Fibroblast of the aortic adventitia (primary cell): ENCODE measurements at regions not wholly inside any gene's neighbourhood (a gene's known extent, or its start where the extent isn't known, plus 50 kb on each side); places are given as distances from the start of the nearest gene placed in this dataset.

Source experiments
- DNase-seq: peaks from one replicate; pipeline ENCODE4 v3.0.0-alpha.2; 2010; ENCODE audit warnings: low read depth
- H3K4me3 ChIP-seq: 2 replicates; pipeline ENCODE4 v1.5.1; 2011; ENCODE audit warnings: low read depth, mild to moderate bottlenecking, control low read depth, low read length, moderate library complexity
- TF ChIP-seq, protein P1 (sequence below): IDR thresholded peaks from 2 replicates; pipeline ENCODE4 v1.5.1; 2011; ENCODE audit warnings: mild to moderate bottlenecking, low read length, control low read depth, inconsistent platforms; ENCODE audit not compliant: insufficient read depth

DNA sequence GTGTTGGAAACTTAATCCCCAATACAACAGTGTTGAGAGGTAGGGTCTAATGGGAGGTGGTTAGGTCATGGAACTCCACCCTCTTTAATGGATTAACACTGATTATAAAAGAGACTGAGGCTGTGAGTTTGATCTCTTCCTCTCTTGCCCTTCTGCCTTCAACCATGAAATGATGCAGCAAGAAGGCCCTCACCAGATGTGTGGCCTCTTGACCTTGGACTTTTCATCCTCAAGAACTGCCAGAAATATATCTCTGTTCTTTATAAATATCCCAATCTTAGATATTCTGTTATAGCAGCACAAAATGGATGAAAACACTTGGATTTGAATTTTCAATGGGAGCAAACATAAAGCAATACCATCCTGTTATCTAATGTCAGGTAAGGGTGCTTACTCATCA is 67.6 kb downstream of the NMUR2 start:
- no peak overlapping the region for H3K4me3 ChIP-seq
- TF ChIP-seq, protein P1, sequence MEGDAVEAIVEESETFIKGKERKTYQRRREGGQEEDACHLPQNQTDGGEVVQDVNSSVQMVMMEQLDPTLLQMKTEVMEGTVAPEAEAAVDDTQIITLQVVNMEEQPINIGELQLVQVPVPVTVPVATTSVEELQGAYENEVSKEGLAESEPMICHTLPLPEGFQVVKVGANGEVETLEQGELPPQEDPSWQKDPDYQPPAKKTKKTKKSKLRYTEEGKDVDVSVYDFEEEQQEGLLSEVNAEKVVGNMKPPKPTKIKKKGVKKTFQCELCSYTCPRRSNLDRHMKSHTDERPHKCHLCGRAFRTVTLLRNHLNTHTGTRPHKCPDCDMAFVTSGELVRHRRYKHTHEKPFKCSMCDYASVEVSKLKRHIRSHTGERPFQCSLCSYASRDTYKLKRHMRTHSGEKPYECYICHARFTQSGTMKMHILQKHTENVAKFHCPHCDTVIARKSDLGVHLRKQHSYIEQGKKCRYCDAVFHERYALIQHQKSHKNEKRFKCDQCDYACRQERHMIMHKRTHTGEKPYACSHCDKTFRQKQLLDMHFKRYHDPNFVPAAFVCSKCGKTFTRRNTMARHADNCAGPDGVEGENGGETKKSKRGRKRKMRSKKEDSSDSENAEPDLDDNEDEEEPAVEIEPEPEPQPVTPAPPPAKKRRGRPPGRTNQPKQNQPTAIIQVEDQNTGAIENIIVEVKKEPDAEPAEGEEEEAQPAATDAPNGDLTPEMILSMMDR: no peak
- no peak for DNase-seq

DNA sequence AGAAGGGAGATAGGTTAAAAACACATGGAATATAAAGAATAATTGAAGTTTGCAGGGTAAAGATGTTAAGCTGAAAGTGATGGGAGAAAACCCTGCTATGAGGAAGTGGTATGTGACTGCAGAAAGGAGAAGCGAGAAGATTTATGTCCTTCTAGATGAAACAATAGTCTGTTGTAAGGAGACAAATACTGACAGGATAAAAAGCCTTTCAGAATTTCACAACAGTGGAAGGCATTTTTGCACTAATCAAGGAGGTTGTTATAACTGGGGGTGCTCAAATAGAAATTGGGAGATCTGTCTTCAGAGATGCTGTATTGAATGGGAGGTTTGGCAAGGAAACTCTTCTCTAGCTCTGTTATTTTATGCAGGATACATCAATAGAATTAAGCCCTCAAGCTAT is 69.6 kb downstream of the NMUR2 start:
- no peak overlapping the region for H3K4me3 ChIP-seq
- no peak for DNase-seq
- TF ChIP-seq, protein P1: no peak

DNA sequence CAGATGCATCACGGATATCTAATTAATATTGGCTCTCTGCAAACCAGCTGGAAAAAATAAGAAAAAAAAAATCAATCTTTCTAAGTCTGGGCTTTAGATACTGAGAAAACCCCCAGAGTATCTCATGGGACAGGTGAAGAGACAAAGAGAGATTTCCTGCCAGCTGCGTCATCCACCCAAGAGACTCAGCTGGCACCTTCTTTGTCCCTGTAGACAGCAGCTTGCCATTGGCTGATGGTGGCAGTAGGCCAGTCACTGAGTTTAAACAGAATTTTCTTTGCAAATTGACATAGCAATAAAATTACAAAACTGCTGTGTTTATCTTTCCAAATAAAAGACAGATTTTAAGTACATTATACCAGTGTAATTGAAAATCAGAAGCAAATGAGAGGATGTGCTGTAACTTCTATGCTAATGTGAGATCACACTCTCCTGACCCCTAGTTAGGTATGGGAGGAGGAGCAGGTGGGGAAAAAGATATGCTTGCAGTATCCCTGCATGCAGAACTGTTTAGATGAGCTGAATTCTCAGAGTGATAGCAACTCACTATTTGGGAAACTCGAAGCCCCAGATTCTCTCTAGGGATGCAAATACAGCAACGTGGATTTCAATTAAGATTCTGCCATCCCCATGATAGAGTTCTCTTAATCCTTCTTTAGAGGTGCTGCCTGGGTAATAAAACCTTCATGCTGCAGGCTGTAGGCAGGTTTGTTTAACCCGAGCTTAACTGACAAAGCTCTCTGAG is 72.2 kb downstream of the NMUR2 start:
- TF ChIP-seq, protein P1: no peak
- no peak for DNase-seq
- H3K4me3 ChIP-seq: no peak overlapping the region

DNA sequence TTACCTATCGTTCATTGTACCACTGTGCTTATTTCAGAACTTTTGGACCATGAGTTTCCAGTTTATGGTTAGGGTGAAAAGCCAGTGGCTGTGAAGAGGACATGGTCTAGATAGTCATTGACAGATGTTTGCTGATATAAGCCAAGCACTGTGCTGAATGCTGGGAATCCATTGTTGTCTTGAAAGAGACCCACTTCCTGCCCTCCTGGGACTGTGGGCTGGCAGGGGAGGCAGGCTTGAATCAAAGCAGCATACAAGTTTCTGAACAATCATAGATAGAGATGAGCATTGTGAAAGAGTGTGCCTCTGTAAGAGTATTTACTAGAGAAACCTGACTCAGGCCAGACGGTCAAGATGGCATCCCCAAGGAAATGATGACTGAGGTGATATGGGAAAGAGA is 73.4 kb downstream of the NMUR2 start:
- no peak overlapping the region for H3K4me3 ChIP-seq
- DNase-seq: no peak
- TF ChIP-seq, protein P1: no peak

DNA sequence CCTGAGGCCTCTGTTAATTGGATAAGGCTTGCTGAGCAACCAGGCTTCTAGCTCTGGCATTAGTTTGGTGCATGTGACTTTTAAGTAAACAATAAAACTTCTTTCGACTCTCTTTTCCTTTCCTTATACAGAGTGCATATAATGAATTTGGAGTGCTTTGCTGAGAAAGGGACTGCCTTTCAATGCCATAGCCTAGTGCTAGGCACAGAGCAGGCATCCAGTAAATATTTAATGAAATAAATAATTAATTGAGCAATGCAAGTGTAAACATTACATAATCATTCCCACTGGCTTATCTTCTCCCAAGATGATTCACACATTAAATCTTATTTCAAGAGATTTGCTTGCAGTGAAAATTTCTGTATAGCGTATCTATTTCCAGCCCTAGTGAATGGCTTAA is 74.1 kb downstream of the NMUR2 start:
- TF ChIP-seq, protein P1: no peak
- no peak for DNase-seq
- no peak overlapping the region for H3K4me3 ChIP-seq

DNA sequence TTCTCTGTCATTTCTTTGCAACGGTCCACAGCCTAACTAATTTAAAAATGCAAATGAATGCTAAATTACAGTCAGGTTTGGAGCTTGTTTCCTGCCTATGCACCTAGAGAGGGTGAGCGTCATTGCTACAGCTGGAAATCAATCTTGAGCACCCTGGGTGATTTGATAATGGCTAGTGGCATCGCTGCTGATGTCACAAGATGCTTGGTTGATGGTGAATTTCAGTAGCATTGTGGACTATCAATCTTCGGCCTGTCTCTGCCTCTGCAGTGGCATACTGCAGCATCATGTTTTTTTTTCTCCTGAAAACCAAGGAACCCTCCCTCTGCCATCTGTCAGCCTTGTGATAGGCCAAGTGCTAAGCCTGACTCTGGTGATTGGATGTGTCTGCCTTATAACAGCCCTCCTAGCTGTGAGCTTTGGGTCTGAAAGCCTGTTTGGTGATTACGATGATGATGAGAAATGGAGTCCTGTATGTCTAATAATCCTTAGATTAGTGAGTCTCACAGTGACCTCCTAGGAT is 75.3 kb downstream of the NMUR2 start:
- no peak for DNase-seq
- no peak overlapping the region for H3K4me3 ChIP-seq

More for the DNA sequence above, 75.3 kb downstream of the NMUR2 start:
- TF ChIP-seq, protein P1: no peak
